ENCODE measurements at regions not wholly inside any gene's neighbourhood (a gene's known extent, or its start where the extent isn't known, plus 50 kb on each side); places are given as distances from the start of the nearest gene placed in this dataset.
"Not testable (repeated sequence)": the region's sequence is repeated elsewhere in the genome, so short reads cannot be mapped to it uniquely, and the experiment has no call there.

GRCh38 chr4:43607827-43608461, 715.4 kb downstream of the GRXCR1 start:
- DNase-seq (ENCODE audit: low read depth in 3 of 3): no peak

DNA sequence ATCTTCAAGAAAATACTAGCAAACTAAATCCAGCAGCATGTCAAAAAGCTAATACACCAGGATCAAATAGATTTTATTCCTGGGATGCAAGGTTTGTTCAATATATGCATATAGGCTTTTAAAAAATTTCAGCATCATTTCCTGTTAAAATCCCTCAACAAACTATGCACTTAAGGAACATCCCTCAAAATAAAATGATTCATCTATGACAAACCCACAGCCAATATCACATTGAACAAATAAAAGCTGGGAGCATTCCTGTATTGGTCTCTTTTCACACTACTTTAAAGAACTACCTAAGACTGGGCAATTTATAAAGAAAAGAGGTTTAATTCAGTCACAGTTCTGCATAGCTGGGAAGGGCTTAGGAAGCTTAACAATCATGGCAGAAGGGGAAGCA, 726.7 kb downstream of the GRXCR1 start:
- no peak for DNase-seq (ENCODE audit: low read depth in 3 of 3)

DNA sequence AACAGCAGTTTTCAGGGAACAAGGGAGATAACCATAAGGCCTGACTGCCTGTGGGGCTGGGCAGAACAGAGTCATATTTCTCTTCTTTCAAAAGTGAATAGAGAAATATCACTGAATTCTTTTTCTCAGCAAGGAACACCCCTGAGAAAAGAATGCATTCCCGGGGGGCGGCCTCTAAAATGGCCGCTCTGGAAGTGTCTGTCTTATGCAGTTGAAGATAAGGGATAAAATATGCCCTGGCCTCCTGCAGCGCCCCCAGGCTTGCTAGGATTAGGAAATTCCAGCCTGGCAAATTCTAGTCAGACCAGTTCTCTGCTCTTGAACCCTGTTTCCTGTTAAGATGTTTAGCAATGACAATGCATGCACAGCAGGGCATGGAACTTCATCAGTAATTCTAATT, 745.4 kb downstream of the GRXCR1 start:
- DNase-seq (ENCODE audit: low read depth in 3 of 3): not testable (repeated sequence)

GRCh38 chr4:43651991-43652390, 759.5 kb downstream of the GRXCR1 start:
- no peak for DNase-seq (ENCODE audit: low read depth in 3 of 3)

DNA sequence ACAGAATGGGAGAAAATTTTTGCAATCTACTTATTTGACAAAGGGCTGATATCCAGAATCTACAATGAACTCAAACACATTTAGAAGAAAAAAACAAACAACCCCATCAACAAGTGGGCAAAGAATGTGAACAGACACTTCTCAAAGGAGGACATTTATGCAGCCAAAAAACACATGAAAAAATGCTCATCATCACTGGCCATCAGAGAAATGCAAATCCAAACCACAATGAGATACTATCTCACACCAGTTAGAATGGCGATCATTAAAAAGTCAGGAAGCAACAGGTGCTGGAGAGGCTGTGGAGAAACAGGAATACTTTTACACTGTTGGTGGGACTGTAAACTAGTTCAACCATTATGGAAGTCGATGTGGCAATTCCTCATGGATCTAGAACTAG, 767.0 kb downstream of the GRXCR1 start:
- not testable (repeated sequence) for DNase-seq (ENCODE audit: low read depth in 3 of 3)

GRCh38 chr4:43672265-43672885, 776.2 kb downstream of the KCTD8 start:
- not testable (repeated sequence) for DNase-seq (ENCODE audit: low read depth in 3 of 3)

DNA sequence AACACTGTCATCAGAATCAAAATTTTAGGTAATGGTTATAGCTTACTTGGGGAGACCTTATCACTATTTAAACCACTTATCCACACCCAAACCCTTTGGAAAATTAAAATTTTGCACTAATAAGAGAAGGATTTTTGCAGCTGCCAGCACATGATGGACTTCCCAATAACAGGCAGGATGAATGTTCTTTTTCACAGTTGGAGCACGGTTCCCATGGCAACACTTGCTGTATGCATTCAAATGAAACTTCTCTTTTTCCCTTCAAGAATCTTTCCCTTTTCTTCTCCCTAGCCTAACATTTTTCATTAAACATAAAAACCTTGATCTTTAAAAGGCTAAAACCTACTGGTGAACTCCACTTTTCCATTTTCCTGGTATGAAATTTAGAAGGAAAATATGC, 768.2 kb downstream of the KCTD8 start:
- DNase-seq (ENCODE audit: low read depth in 3 of 3): no peak

DNA sequence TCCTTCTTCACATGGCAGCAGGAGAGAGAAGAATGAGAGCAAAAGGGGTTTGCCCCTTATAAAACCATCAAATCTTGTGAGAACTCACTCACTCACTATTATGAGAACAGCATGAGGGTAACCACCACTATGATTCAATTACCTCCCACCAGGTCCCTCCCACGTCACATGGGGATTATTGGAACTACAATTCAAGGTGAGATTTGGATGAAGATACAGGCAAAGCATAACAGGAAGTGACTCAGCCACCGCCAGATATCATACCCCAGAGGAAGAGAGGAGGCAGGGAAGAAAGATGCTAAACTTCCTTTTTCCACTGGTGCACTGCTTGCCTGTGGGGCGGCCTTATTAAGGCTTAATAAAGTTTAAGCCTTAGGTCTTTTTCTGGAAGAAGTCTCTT, 766.1 kb downstream of the KCTD8 start:
- no peak for DNase-seq (ENCODE audit: low read depth in 3 of 3)

DNA sequence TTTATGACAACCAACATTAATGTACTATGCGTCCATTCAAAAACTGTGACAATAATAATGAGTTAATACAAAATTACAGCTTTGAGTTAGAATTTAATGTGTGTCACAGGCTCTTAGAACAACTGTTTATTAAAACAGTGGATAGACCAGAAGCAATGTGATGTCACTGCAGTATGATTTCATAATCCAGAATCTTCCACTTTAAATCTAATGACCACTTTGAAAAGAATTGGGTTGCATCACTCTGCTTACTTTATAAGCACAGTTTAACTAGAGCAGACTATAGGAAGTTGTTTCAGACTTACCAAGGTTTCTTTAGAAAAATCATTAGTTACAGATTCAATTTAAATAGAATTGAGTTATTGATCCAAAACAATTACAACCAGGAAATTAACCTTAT, 758.5 kb downstream of the KCTD8 start:
- DNase-seq (ENCODE audit: low read depth in 3 of 3): no peak

DNA sequence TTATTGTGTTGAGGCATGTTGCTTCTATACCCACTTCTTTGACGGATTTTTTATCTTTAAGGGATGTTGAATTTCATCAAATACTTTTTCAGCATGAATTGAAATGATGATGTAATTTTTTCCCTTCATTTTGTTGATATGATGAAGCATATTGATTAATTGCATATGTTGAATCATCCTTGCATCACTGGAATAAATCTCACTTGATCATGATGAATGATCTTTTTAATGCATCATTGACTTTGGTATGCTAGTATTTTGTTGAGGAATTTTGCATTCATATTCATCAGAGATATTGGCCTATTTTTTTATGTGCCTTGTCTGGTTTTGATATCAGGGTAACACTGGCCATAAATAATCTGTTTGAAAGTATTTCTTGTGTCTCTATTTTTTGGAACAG, 754.7 kb downstream of the KCTD8 start:
- no peak for DNase-seq (ENCODE audit: low read depth in 3 of 3)

DNA sequence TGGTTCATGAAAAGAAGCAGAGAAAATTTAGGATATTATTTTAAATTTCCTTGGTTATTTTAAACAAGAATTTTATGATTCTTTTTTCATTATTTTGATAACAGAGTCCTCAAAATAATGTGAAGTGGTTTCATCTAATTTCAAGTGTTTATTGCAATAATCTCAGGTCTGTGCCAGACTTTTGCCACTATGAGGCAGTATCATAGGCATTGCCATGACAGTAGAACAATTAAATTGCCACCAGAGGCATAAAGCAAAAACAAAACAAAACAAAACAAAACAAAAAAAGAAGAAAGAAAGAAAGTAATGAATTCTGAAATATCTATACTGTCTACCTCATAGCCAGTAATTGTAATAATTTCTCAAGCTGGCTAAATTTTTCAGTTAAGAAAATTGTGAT, 739.2 kb downstream of the KCTD8 start:
- DNase-seq (ENCODE audit: low read depth in 3 of 3): no peak

DNA sequence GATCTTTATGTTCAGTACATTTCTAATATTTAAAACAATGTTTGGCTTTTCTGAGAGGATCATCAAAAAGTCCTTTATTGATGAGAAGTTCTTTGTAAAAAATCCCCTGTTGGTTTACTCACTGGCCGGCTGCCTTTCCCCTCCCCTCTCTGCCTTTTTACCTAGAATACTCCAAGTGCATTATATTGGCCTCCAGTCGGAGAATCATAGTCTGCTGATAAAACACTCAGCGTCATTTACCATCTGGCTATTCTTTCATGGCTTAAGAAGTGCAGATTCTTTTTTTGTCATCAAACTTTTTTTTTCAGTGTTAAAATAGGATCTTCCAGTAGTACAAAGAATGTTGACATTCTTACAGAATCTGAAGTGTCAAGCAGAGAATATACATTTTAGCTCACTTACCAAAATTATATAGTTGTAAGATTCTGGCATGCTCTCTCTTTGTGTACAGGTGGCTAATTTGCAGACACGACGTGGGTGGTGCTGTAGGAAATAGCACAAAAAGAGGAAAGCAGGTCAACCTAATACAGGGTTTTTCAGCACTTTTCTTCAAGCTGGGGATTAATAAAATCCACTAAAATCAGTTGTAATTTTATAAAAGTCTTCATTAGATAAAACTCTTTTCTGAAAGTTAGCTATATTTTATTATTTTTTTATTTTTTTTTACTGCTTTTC, 731.8 kb downstream of the KCTD8 start:
- no peak for DNase-seq (ENCODE audit: low read depth in 3 of 3)

GRCh38 chr4:43718369-43718768, 730.2 kb downstream of the KCTD8 start:
- DNase-seq (ENCODE audit: low read depth in 3 of 3): no peak

GRCh38 chr4:43732829-43733426, 715.7 kb downstream of the KCTD8 start:
- DNase-seq (ENCODE audit: low read depth in 3 of 3): no peak

- DNase-seq (ENCODE audit: low read depth in 3 of 3): no peak
Observed at GRCh38 chr4:43742083-43742482, 706.5 kb downstream of the KCTD8 start.

- DNase-seq (ENCODE audit: low read depth in 3 of 3): no peak
Observed at GRCh38 chr4:43754566-43754965, 694.0 kb downstream of the KCTD8 start.

GRCh38 chr4:43757147-43757546, 691.5 kb downstream of the KCTD8 start:
- DNase-seq (ENCODE audit: low read depth in 3 of 3): no peak

- DNase-seq (ENCODE audit: low read depth in 3 of 3): no peak
Observed at GRCh38 chr4:43758836-43759235, 689.8 kb downstream of the KCTD8 start.

DNA sequence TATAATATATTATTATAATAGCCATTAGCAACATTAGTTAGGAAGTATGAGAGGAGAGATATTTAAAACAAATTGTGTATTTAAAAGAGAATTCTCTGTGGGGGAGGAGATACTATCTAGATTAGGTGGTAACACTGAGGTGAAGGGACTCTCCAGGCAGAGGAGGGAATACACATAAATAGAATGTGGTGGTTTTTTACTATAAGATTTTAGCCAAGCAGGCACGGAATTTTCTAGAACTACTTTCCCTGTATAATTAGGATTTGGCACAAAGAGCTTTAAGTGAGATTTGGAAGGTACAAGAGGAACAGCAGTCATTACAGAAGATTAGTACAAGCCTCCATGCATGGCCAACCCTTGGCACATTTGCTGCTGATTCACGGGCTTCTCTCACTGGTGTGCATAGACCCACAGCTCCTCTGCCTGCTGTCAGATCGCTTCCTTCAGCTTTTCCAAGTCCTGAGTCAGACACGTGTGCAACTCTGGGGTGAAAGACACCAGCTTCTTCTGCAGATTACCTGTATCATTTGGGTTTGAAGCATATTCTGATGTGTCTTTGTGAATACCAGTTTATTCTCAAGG, 685.5 kb downstream of the KCTD8 start:
- DNase-seq (ENCODE audit: low read depth in 3 of 3): no peak

GRCh38 chr4:43765514-43765913, 683.1 kb downstream of the KCTD8 start:
- no peak for DNase-seq (ENCODE audit: low read depth in 3 of 3)

DNA sequence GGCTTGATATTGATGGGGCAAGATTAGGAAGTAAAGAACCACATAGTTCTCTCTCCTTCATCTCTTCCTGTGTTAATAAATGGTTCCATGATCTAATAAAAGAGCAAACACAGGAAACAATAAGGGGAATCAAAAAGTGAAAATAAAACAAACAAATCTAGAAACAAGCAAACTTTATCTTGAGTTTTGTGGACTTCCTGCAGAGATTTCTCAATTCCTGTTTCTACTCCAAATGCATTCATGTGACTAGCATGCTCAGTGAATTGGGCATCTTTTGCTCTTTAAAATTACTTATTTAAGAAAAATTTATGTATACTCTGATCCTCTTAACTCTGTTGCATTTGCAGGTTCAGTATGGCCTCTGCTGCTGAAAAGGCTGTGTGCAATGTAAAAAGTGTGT, 682.0 kb downstream of the KCTD8 start:
- no peak for DNase-seq (ENCODE audit: low read depth in 3 of 3)

- no peak for DNase-seq (ENCODE audit: low read depth in 3 of 3)
Observed at GRCh38 chr4:43776371-43776770, 672.2 kb downstream of the KCTD8 start.

All from stimulated activated CD4-positive, alpha-beta T cell treated with anti-CD3 and anti-CD28 coated beads, TNF-alpha, amount 100 ng/mL, for 4 hours (primary cell).